ENCODE measurements at regions not wholly inside any gene's neighbourhood (a gene's known extent, or its start where the extent isn't known, plus 50 kb on each side); places are given as distances from the start of the nearest gene placed in this dataset.

GRCh38 chr10:84693006-84693405 is 364.6 kb downstream of the CCSER2 start:
- Histone ChIP-seq H3K36me3 (no peaks in the 10 kb centered on the region), H3K4me1 (no peaks in the 10 kb centered on the region), H3K27ac (no peak overlapping the region), H3K27me3 (no peaks in the 10 kb centered on the region), H3K4me3 (no peak overlapping the region), H3K9me3 (peaks cover 0 to 30% (median 12%) of the 10 kb centered on the region in 11 donors)
- TF ChIP-seq CTCF (IDR thresholded peaks at IDR 0.05): no peak
- ATAC-seq (no peak), DNase-seq (no peak)
- intact Hi-C loops (cut with DNase I): no loop called here

- no peaks in the 10 kb centered on the region for H3K4me1 ChIP-seq
- H3K4me3 ChIP-seq: no peak overlapping the region
- no peaks in the 10 kb centered on the region for H3K36me3 ChIP-seq
- peaks cover 0 to 30% (median 12%) of the 10 kb centered on the region in 11 donors for H3K9me3 ChIP-seq
- intact Hi-C loops (cut with DNase I): no loop called here
- ATAC-seq (no peak), DNase-seq (no peak)
- H3K27me3 ChIP-seq: no peaks in the 10 kb centered on the region
- no peak for TF ChIP-seq CTCF (IDR thresholded peaks at IDR 0.05)
- no peak overlapping the region for H3K27ac ChIP-seq
- 56 to 68% methylated on average over 3 of the region's 3 CpGs for WGBS, 2 donors
Measured at GRCh38 chr10:84695902-84696301, 367.5 kb downstream of the CCSER2 start.

- intact Hi-C loops (cut with DNase I): no loop called here
- peaks cover 0 to 30% (median 12%) of the 10 kb centered on the region in 11 donors for H3K9me3 ChIP-seq
- DNase-seq (no peak), ATAC-seq (no peak)
- H3K27ac ChIP-seq: no peak overlapping the region
- no peak for TF ChIP-seq CTCF (IDR thresholded peaks at IDR 0.05)
- H3K4me3 ChIP-seq: no peak overlapping the region
- no peaks in the 10 kb centered on the region for H3K4me1 ChIP-seq
- H3K27me3 ChIP-seq: no peaks in the 10 kb centered on the region
- no peaks in the 10 kb centered on the region for H3K36me3 ChIP-seq
- 85 to 87% methylated on average over 3 of the region's 3 CpGs for WGBS, 2 donors
Measured at GRCh38 chr10:84696610-84697009, 368.2 kb downstream of the CCSER2 start.

GRCh38 chr10:84698989-84699388 is 370.6 kb downstream of the CCSER2 start:
- TF ChIP-seq CTCF (IDR thresholded peaks at IDR 0.05): no peak
- no peaks in the 10 kb centered on the region for H3K4me1 ChIP-seq
- H3K9me3 ChIP-seq: peaks cover 0 to 11% (median 0%) of the 10 kb centered on the region in 11 donors
- DNase-seq (no peak), ATAC-seq (no peak)
- intact Hi-C loops (cut with DNase I): no loop called here
- no peaks in the 10 kb centered on the region for H3K36me3 ChIP-seq
- 73 to 88% methylated on average over 1 of the region's 1 CpG for WGBS, 2 donors
- no peak overlapping the region for H3K4me3 ChIP-seq
- no peaks in the 10 kb centered on the region for H3K27me3 ChIP-seq
- H3K27ac ChIP-seq: no peak overlapping the region
